ENCODE measurements at regions not wholly inside any gene's neighbourhood (a gene's known extent, or its start where the extent isn't known, plus 50 kb on each side); places are given as distances from the start of the nearest gene placed in this dataset.

DNA sequence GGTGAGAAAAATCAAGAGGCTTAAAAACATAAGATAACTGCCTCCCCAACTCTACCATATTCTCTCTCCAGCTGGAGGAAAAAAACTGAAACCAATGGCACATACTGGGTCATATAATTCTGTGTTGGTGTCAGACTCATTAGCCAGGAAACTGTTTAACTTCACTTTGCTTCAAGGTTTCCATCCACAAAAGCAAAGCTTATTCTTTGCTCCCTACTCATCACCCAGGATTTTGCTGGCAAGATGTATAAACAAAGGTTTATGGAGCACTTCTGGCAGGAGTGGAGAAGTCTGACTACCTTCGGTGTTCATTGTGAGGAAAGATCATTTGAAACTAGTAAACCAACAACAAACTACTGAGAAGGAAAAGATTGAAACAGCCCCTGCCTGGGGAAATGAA, 197.5 kb upstream of the SERP2 start:
- Histone ChIP-seq H2AK5ac (ENCODE audit: low read depth, low read length) (no peak overlapping the region), H3K23ac (ENCODE audit: insufficient read length) (no peak overlapping the region), H3K56ac (replicated peaks; ENCODE audit: insufficient read length, low read depth, low read length) (no peak overlapping the region), H4K8ac (ENCODE audit: extremely low read depth, insufficient read depth, low read length) (no peak overlapping the region), H4K5ac (ENCODE audit: insufficient read length, low read depth, low read length) (no peak overlapping the region), H3K4me1 (replicated peaks in 1 of 4; ENCODE audit: control insufficient read depth in 3 of 4, insufficient read depth in 4 of 4, low read length in 3 of 4) (peaks cover 0 to 3% (median 0%) of the 10 kb centered on the region in 4 experiments; a peak in 1 of 7 replicates), H2BK120ac (replicated peaks; ENCODE audit: low read depth, low read length) (no peak overlapping the region), H3K23me2 (ENCODE audit: low read depth, low read length) (no peaks in the 10 kb centered on the region), H3K4ac (replicated peaks; ENCODE audit: insufficient read length, low read depth, low read length) (no peak overlapping the region), H2BK5ac (ENCODE audit: low read depth, low read length) (no peak overlapping the region), H3K36me3 (ENCODE audit: control insufficient read depth in 2 of 4, insufficient read depth in 4 of 4, low read length in 3 of 4) (no peaks in the 10 kb centered on the region), H2BK20ac (ENCODE audit: low read length) (no peak overlapping the region), H4K20me1 (replicated peaks in 1 of 2; ENCODE audit: control insufficient read depth in 1 of 2, insufficient read depth in 2 of 2, low read length in 2 of 2) (no peaks in the 10 kb centered on the region), H4K91ac (replicated peaks; ENCODE audit: insufficient read length, low read length) (no peak overlapping the region), H3K9ac (replicated peaks in 1 of 4; ENCODE audit: extremely low read depth in 1 of 4, low read depth in 3 of 4, low read length in 3 of 4) (no peak overlapping the region), H3K79me1 (ENCODE audit: low read depth, low read length) (no peaks in the 10 kb centered on the region), H3K79me2 (ENCODE audit: control insufficient read depth in 1 of 2, insufficient read depth in 2 of 2, low read length in 2 of 2) (no peaks in the 10 kb centered on the region), H2BK12ac (ENCODE audit: low read depth, low read length) (no peak overlapping the region), H3K14ac (ENCODE audit: insufficient read length) (no peak overlapping the region), H3K18ac (ENCODE audit: extremely low read depth, low read length) (no peak overlapping the region), H2BK15ac (ENCODE audit: low read length) (no peak overlapping the region), H3K4me3 (ENCODE audit: extremely low read depth in 1 of 4, insufficient read depth in 2 of 4, low read depth in 3 of 4, low read length in 4 of 4) (no peak overlapping the region), H2AFZ (ENCODE audit: low read length) (no peak overlapping the region; the same call in 1 of the 2 replicates), H3K27me3 (replicated peaks in 1 of 4; ENCODE audit: control insufficient read depth in 3 of 4, extremely low read depth in 1 of 4, insufficient read depth in 3 of 4, low read length in 3 of 4) (no peaks in the 10 kb centered on the region), H3K27ac (ENCODE audit: low read depth, low read length) (no peak overlapping the region), H3K4me2 (ENCODE audit: insufficient read depth in 1 of 2, low read depth in 2 of 2, low read length in 2 of 2) (no peak overlapping the region), H3K9me3 (ENCODE audit: insufficient read depth in 2 of 2, low read depth in 1 of 2, low read length in 1 of 2) (peaks cover 0 to 4% of the 10 kb centered on the region in 2 experiments; a peak in 1 of 4 replicates)
- ChIA-PET POLR2A (ENCODE audit: partially characterized antibody) (no interaction called here), CTCF (ENCODE audit: partially characterized antibody) (no interaction called here)
- no peak for TF ChIP-seq CHD2 (IDR thresholded peaks at IDR 0.05; ENCODE audit: low read length)
- no peak for TF ChIP-seq TEAD4 (IDR thresholded peaks at IDR 0.05; ENCODE audit: low read depth, low read length)
- TF ChIP-seq POU5F1 (IDR thresholded peaks at IDR 0.05; ENCODE audit: low read depth, low read length) = no peak
- no peak for TF ChIP-seq TBP (IDR thresholded peaks at IDR 0.05; ENCODE audit: low read depth, low read length)
- FAIRE-seq (no peak), DNase-seq (ENCODE audit: low read depth in 1 of 2, low spot score in 2 of 2) (no peak)
- WGBS, 2 experiments (ENCODE audit: extremely low coverage in 1 of 2, insufficient coverage in 1 of 2, insufficient read length in 1 of 2, insufficient replicate concordance in 2 of 2, low coverage in 1 of 2, low lambda C conversion rate in 2 of 2, missing lambda C conversion rate in 1 of 2) = no CpG with 5 or more reads among the region's 1 CpG
